ENCODE measurements at regions not wholly inside any gene's neighbourhood (a gene's known extent, or its start where the extent isn't known, plus 50 kb on each side); places are given as distances from the start of the nearest gene placed in this dataset.

DNA sequence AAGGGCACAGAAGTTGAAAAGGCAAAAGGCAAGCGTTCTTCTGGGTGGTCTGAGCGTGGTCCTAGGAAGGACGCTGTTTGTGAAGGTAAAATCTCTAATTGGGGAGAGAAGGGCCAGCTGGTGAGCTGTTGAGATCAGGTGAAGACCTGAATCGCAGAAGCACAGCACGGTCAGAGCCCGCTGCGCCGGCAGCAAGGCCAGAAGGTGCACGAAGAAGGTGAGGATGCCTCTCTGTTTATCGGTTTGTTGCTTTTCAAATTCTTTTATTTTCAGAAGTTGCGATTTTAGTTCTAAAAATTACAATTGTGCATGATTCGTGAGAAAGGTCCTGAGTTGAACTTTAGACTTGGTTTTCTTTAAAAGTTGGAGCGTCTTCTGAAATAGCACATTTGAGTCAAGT, 247.8 kb upstream of the FOXK1 start:
- intact Hi-C loops (cut with micrococcal nuclease), result no loop called here
- no TSS peak for BruUV-seq (replicated peaks)

More for the DNA sequence above, 247.8 kb upstream of the FOXK1 start:
- no peak for ATAC-seq
- Histone ChIP-seq H3K79me2 (ENCODE audit: control insufficient read depth, insufficient read depth, low read length) (no peaks in the 10 kb centered on the region), H3K9ac (ENCODE audit: insufficient read depth in 1 of 2, low read depth in 2 of 2, low read length in 2 of 2) (no peak overlapping the region), H4K20me1 (replicated peaks; ENCODE audit: control insufficient read depth, insufficient read depth, low read length) (no peaks in the 10 kb centered on the region), H3K4me1 (replicated peaks in 1 of 2; ENCODE audit: control insufficient read depth in 2 of 2, insufficient read depth in 2 of 2, low read length in 2 of 2) (no peaks in the 10 kb centered on the region), H3K9me3 (replicated peaks; ENCODE audit: control insufficient read depth, insufficient read depth, low read depth, low read length) (no peaks in the 10 kb centered on the region; the same call in 1 of the 2 replicates), H2AFZ (ENCODE audit: low read depth, low read length) (no peak overlapping the region), H3K4me2 (ENCODE audit: insufficient read depth, low read length) (no peak overlapping the region), H3K9me1 (ENCODE audit: control insufficient read depth, insufficient read depth, low read length) (no peaks in the 10 kb centered on the region), H3K27ac (ENCODE audit: extremely low read depth, low read depth, low read length) (no peak overlapping the region), H3K27me3 (ENCODE audit: control insufficient read depth in 2 of 2, insufficient read depth in 2 of 2, low read length in 2 of 2) (peaks cover 0 to 6% of the 10 kb centered on the region in 2 experiments; a peak in 2 of 5 replicates), H3K36me3 (ENCODE audit: control insufficient read depth, insufficient read depth, low read length) (no peaks in the 10 kb centered on the region), H3K4me3 (no peak overlapping the region)
- POLR2A ChIA-PET, result interaction anchor here (0.5 kb wide), 1 partner anchor 102 kb away, joined by 3 read pairs; no protein-coding TSS in a partner anchor
- no peak for DNase-seq (ENCODE audit: extremely low read depth in 1 of 4, low spot score in 3 of 4)
- TF ChIP-seq NCOA2 (IDR thresholded peaks at IDR 0.05; ENCODE audit: partially characterized antibody in 2 of 2), result no peak
- no peak for TF ChIP-seq GATA2 (CRISPR knock-in tag; IDR thresholded peaks at IDR 0.05)
- TF ChIP-seq ZNF41 (CRISPR knock-in tag; conservative IDR thresholded peaks at IDR 0.05), result no peak
- no peak for TF ChIP-seq THRA (IDR thresholded peaks at IDR 0.05)
- TF ChIP-seq, protein P1, sequence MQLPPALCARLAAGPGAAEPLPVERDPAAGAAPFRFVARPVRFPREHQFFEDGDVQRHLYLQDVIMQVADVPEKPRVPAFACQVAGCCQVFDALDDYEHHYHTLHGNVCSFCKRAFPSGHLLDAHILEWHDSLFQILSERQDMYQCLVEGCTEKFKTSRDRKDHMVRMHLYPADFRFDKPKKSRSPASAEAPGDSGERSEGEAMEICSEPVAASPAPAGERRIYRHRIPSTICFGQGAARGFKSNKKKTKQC (CRISPR knock-in tag; IDR thresholded peaks at IDR 0.05), result no peak
- no peak for TF ChIP-seq ZNF584 (CRISPR knock-in tag; IDR thresholded peaks at IDR 0.05; ENCODE audit: low read depth)
- TF ChIP-seq ASH1L (IDR thresholded peaks at IDR 0.05; ENCODE audit: borderline replicate concordance, low read depth, partially characterized antibody), result no peak
- no peak for TF ChIP-seq ZNF165 (CRISPR knock-in tag; IDR thresholded peaks at IDR 0.05; ENCODE audit: borderline replicate concordance)
- TF ChIP-seq ZNF431 (CRISPR knock-in tag; IDR thresholded peaks at IDR 0.05), result no peak
- TF ChIP-seq NFE2L1 (tag; IDR thresholded peaks at IDR 0.05; ENCODE audit: borderline replicate concordance, low read depth), result no peak
- no peak for TF ChIP-seq MYC (IDR thresholded peaks at IDR 0.05; ENCODE audit: low read depth, low read length)
- TF ChIP-seq MYC (CRISPR knock-in tag; IDR thresholded peaks at IDR 0.05; ENCODE audit: borderline replicate concordance, low read depth), result no peak
- no peak for TF ChIP-seq ZNF23 (CRISPR knock-in tag; IDR thresholded peaks at IDR 0.05)
- no peak for TF ChIP-seq FOXA1 (IDR thresholded peaks at IDR 0.05; ENCODE audit: borderline replicate concordance)
- WGBS (ENCODE audit: insufficient coverage, low coverage, missing lambda C conversion rate), result under 1% methylated on average over 13 of the region's 13 CpGs
- CTCF ChIA-PET (ENCODE audit: low intra/inter-chr PET ratio), result no interaction called here
- FAIRE-seq, result no peak
- in situ Hi-C loops (cut with MboI), result no loop called here

Data from K562 (cell line).